Panc1 (cell line): ENCODE measurements at regions not wholly inside any gene's neighbourhood (a gene's known extent, or its start where the extent isn't known, plus 50 kb on each side); places are given as distances from the start of the nearest gene placed in this dataset.

Experiments used
- ATAC-seq: fragments of 200-7000 bp; cut with Tn5 transposase; 2 replicates; pipeline ENCODE4 v1.9.1; 2020; ENCODE audit warnings: mild to moderate bottlenecking, moderate library complexity
- BruUV-seq: library from RNA; stranded (reverse); fragments of 400-500 nt; replicated peaks from 2 replicates; lab custom pipeline; 2021; lab: Mats Ljungman, UMichigan
- CTCF ChIA-PET: fragments of 300-600 bp; sonication (Branson Sonifier 250); formaldehyde crosslinking; loops from one replicate; lab custom pipeline; 2022; ENCODE audit warnings: antibody characterized with exemption; lab: Charles Lee
- POLR2A ChIA-PET: fragments of 300-600 bp; sonication (Branson Sonifier 250); formaldehyde crosslinking; loops from one replicate; lab custom pipeline; 2022; ENCODE audit warnings: antibody characterized with exemption; lab: Charles Lee
- DNase-seq: peaks from one replicate; pipeline ENCODE4 v3.0.0-alpha.2; 2010; ENCODE audit warnings: low read depth, low spot score
- H3K27ac ChIP-seq: 2 replicates; pipeline ENCODE4 v1.5.1; 2011; ENCODE audit warnings: mild to moderate bottlenecking, low read length, inconsistent platforms
- H3K27me3 ChIP-seq: fragments of 200-500 bp; sonication (Bioruptor generic); 2 replicates; pipeline ENCODE4 v1.6.0; 2014; ENCODE audit warnings: low read length, inconsistent platforms; ENCODE audit not compliant: control insufficient read depth, insufficient read depth
- H3K36me3 ChIP-seq: fragments of 200-500 bp; sonication (Bioruptor generic); 2 replicates; pipeline ENCODE4 v1.5.1; 2014; ENCODE audit warnings: inconsistent platforms, mild to moderate bottlenecking, low read length, moderate library complexity; ENCODE audit not compliant: control insufficient read depth, insufficient read depth
- H3K4me1 ChIP-seq: 2 replicates; pipeline ENCODE4 v1.5.1; 2011; ENCODE audit warnings: inconsistent platforms, mild to moderate bottlenecking, low read length, moderate library complexity; ENCODE audit not compliant: control insufficient read depth, insufficient read depth
- H3K4me3 ChIP-seq, 2 experiments: 2 replicates each; pipeline ENCODE4 v1.5.1; 2011 to 2012; ENCODE audit warnings: low read depth in 2 of 2, low read length in 2 of 2, mild to moderate bottlenecking in 2 of 2, inconsistent platforms in 1 of 2, moderate library complexity in 1 of 2
- H3K9me3 ChIP-seq: fragments of 200-500 bp; sonication (Bioruptor generic); 2 replicates; pipeline ENCODE4 v1.5.1; 2014; ENCODE audit warnings: low read depth, mild to moderate bottlenecking, inconsistent platforms, low read length, moderate library complexity; ENCODE audit not compliant: control insufficient read depth, insufficient read depth
- POLR2AphosphoS5 ChIP-seq: IDR thresholded peaks from 2 replicates; pipeline ENCODE4 v1.6.1; 2012; ENCODE audit warnings: mild to moderate bottlenecking, low read depth, low read length, moderate library complexity
- REST ChIP-seq, 2 experiments: IDR thresholded peaks; 2 replicates each; pipeline ENCODE4 v1.6.1; 2011 to 2012; ENCODE audit warnings: low read depth in 2 of 2, control low read depth in 1 of 2, low read length in 1 of 2, mild to moderate bottlenecking in 1 of 2, moderate library complexity in 1 of 2; ENCODE audit not compliant: insufficient read depth in 1 of 2
- SIN3A ChIP-seq: IDR thresholded peaks from 2 replicates; pipeline ENCODE4 v1.6.1; 2012; ENCODE audit warnings: low read depth, mild to moderate bottlenecking, low read length, moderate library complexity, borderline replicate concordance; ENCODE audit not compliant: insufficient read depth
- TCF7L2 ChIP-seq: IDR thresholded peaks from 2 replicates; pipeline ENCODE4 v1.6.1; 2011; ENCODE audit warnings: mild to moderate bottlenecking, low read depth, low read length, inconsistent platforms
- in situ Hi-C: cut with HindIII; loops from 2 replicates; pipeline ENCODE4 v1.10.0; 2016; ENCODE audit warnings: low sequenced_read_pairs, low pct_unique_long_range_greater_than_20kb
- intact Hi-C: fragments of 100-400 bp; cut with micrococcal nuclease; formaldehyde crosslinking; loops from one replicate; pipeline ENCODE4 v1.10.0; 2022; ENCODE audit not compliant: unreplicated experiment
- TF ChIP-seq, protein P1 (sequence below): fragments of 450-650 bp; IDR thresholded peaks from 2 replicates; pipeline ENCODE4 v1.5.1; 2017; ENCODE audit warnings: mild to moderate bottlenecking

- POLR2A ChIA-PET, result no interaction called here
- DNase-seq (no peak), ATAC-seq (no peak)
- Histone ChIP-seq H3K27me3 (no peaks in the 10 kb centered on the region), H3K4me1 (no peaks in the 10 kb centered on the region), H3K9me3 (no peaks in the 10 kb centered on the region), H3K36me3 (no peaks in the 10 kb centered on the region), H3K4me3 (no peak overlapping the region), H3K27ac (no peak overlapping the region)
- BruUV-seq, result no TSS peak
- CTCF ChIA-PET, result interaction anchor here (0.5 kb wide), 1 partner anchor 756 kb away, joined by 5 read pairs; the partner anchor contains the start of gene LSM11
- TF ChIP-seq TCF7L2 (no peak), SIN3A (no peak), REST (IDR thresholded peaks at IDR 0.05; ENCODE audit: insufficient read depth in 1 of 2, low read depth in 2 of 2, low read length in 1 of 2) (no peak), POLR2AphosphoS5 (no peak)
- TF ChIP-seq, protein P1, sequence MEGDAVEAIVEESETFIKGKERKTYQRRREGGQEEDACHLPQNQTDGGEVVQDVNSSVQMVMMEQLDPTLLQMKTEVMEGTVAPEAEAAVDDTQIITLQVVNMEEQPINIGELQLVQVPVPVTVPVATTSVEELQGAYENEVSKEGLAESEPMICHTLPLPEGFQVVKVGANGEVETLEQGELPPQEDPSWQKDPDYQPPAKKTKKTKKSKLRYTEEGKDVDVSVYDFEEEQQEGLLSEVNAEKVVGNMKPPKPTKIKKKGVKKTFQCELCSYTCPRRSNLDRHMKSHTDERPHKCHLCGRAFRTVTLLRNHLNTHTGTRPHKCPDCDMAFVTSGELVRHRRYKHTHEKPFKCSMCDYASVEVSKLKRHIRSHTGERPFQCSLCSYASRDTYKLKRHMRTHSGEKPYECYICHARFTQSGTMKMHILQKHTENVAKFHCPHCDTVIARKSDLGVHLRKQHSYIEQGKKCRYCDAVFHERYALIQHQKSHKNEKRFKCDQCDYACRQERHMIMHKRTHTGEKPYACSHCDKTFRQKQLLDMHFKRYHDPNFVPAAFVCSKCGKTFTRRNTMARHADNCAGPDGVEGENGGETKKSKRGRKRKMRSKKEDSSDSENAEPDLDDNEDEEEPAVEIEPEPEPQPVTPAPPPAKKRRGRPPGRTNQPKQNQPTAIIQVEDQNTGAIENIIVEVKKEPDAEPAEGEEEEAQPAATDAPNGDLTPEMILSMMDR, result no peak
- intact Hi-C loops (no loop called here), in situ Hi-C loops (no loop called here)
Observed at GRCh38 chr5:158499892-158500418, 599.8 kb downstream of the EBF1 start.

DNA sequence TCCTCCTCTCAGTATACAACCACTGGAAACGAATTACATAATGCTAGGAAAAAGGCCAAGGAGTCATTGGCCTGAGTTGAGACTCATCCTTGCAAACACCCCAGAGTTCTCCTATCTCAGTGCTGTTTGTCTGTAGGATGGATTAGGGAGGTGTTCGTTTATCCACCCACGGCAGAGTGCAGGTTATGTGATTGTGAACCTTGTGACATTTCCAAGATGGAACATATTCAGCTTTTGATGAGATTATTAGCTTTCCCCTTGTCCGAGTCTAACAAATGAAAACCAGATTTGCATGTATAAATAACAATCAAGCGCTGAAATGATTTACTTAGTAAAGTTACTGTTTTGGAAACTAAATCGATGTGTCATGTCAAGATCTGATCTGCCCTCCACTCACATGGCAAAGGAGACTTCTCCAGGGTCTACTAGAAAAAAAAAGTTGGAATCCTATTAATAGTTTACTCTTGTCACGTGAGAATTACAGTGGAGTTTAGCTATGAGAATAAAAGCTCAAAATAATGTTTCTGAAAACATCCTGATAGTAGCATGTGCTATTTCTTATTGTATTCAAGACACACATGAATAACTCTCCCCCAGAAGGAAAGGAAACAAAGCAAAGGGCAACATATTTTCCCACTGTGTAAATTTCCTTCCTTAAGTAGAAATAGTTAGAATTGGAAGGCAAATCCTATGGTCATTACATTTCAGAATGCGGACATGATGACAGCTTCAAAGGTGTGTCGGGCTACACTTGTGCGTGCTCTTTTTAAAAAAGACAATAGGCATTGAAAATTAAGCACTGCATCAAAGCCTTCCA is 600.4 kb downstream of the EBF1 start:
- ChIA-PET POLR2A (no interaction called here), CTCF (interaction anchor here (0.5 kb wide), 1 partner anchor 756 kb away, joined by 5 read pairs; the partner anchor contains the start of gene LSM11)
- Histone ChIP-seq H3K27me3 (no peaks in the 10 kb centered on the region), H3K4me1 (no peaks in the 10 kb centered on the region), H3K9me3 (no peaks in the 10 kb centered on the region), H3K36me3 (no peaks in the 10 kb centered on the region), H3K4me3 (no peak overlapping the region), H3K27ac (no peak overlapping the region)
- intact Hi-C loops (no loop called here), in situ Hi-C loops (no loop called here)
- DNase-seq (no peak), ATAC-seq (no peak)
- TF ChIP-seq TCF7L2, result no peak
- no peak for TF ChIP-seq POLR2AphosphoS5
- TF ChIP-seq REST (IDR thresholded peaks at IDR 0.05; ENCODE audit: insufficient read depth in 1 of 2, low read depth in 2 of 2, low read length in 1 of 2), result no peak
- TF ChIP-seq, protein P1, result no peak
- TF ChIP-seq SIN3A, result no peak
- no TSS peak for BruUV-seq
